OCI-LY7 (cell line): ENCODE measurements at regions not wholly inside any gene's neighbourhood (a gene's known extent, or its start where the extent isn't known, plus 50 kb on each side); places are given as distances from the start of the nearest gene placed in this dataset.

Experiments
- BruUV-seq: library from RNA; stranded (reverse); fragments of 400-500 nt; replicated peaks from 2 replicates; lab custom pipeline; 2021; lab: Mats Ljungman, UMichigan
- CTCF ChIA-PET: fragments of 300-600 bp; sonication (Branson Sonifier 250); formaldehyde crosslinking; loops from one replicate; lab custom pipeline; 2022; ENCODE audit warnings: antibody characterized with exemption; ENCODE audit not compliant: unreplicated experiment; lab: Charles Lee
- POLR2A ChIA-PET: fragments of 300-600 bp; sonication (Branson Sonifier 250); formaldehyde crosslinking; loops from one replicate; lab custom pipeline; 2022; ENCODE audit warnings: antibody characterized with exemption; lab: Charles Lee
- DNase-seq: peaks from one replicate; pipeline ENCODE4 v3.0.0-alpha.2; 2015; ENCODE audit warnings: low spot score
- H2AFZ ChIP-seq: fragments of 200-600 bp; sonication (generic), shearing (Covaris generic); 2 replicates; pipeline ENCODE4 v1.6.1; 2014; ENCODE audit warnings: mild to moderate bottlenecking, antibody characterized with exemption, low read length, moderate library complexity
- H3K27ac ChIP-seq: fragments of 200-600 bp; sonication (generic); 2 replicates; pipeline ENCODE4 v1.5.1; 2014; ENCODE audit warnings: mixed run types, low read depth, mild to moderate bottlenecking, moderate library complexity, low read length, inconsistent platforms; ENCODE audit not compliant: poor library complexity, severe bottlenecking
- H3K36me3 ChIP-seq: fragments of 200-600 bp; sonication (generic); 2 replicates; pipeline ENCODE4 v1.6.1; 2014; ENCODE audit warnings: mild to moderate bottlenecking, antibody characterized with exemption, low read length, moderate library complexity, mixed read lengths; ENCODE audit not compliant: insufficient read depth
- H3K4me1 ChIP-seq: fragments of 200-600 bp; sonication (generic); 2 replicates; pipeline ENCODE4 v1.5.1; 2014; ENCODE audit warnings: mild to moderate bottlenecking, low read length; ENCODE audit not compliant: insufficient read depth, poor library complexity, severe bottlenecking
- H3K4me2 ChIP-seq: fragments of 200-600 bp; sonication (generic); 2 replicates; pipeline ENCODE4 v1.6.1; 2014; ENCODE audit warnings: mild to moderate bottlenecking, low read length
- H3K4me3 ChIP-seq: fragments of 200-600 bp; sonication (generic); 2 replicates; pipeline ENCODE4 v1.5.1; 2014; ENCODE audit warnings: mild to moderate bottlenecking, low read depth, low read length; ENCODE audit not compliant: poor library complexity, severe bottlenecking
- H3K79me2 ChIP-seq: fragments of 200-600 bp; sonication (generic); 2 replicates; pipeline ENCODE4 v1.6.1; 2016; ENCODE audit warnings: low read depth, mild to moderate bottlenecking, low read length, moderate library complexity, mixed read lengths; ENCODE audit not compliant: insufficient read depth
- H3K9me2 ChIP-seq: fragments of 200-600 bp; sonication (generic); 2 replicates; pipeline ENCODE4 v1.6.1; 2016; ENCODE audit warnings: mild to moderate bottlenecking, low read length, mixed read lengths; ENCODE audit not compliant: insufficient read depth
- H3K9me3 ChIP-seq: fragments of 200-600 bp; sonication (generic); 2 replicates; pipeline ENCODE4 v1.6.1; 2014; ENCODE audit warnings: mild to moderate bottlenecking, mixed run types, low read length, mixed read lengths
- H4K20me1 ChIP-seq: fragments of 200-600 bp; sonication (generic); 2 replicates; pipeline ENCODE4 v1.6.1; 2014; ENCODE audit warnings: mild to moderate bottlenecking, antibody characterized with exemption, low read length, moderate library complexity, mixed read lengths; ENCODE audit not compliant: insufficient read depth
- EZH2phosphoT487 ChIP-seq: fragments of 200-600 bp; sonication (generic); IDR thresholded peaks from 2 replicates; pipeline ENCODE4 v1.6.1; 2018; ENCODE audit warnings: low read depth, borderline replicate concordance, mild to moderate bottlenecking, mixed run types, antibody characterized with exemption, low read length, moderate library complexity, mixed read lengths
- intact Hi-C: fragments of 100-400 bp; cut with micrococcal nuclease; formaldehyde crosslinking; loops from one replicate; pipeline ENCODE4 v1.10.0; 2022; ENCODE audit not compliant: unreplicated experiment
- TF ChIP-seq, protein P1 (sequence below): fragments of 200-600 bp; sonication (generic); conservative IDR thresholded peaks from 2 replicates; pipeline ENCODE4 v1.5.1; 2014; ENCODE audit warnings: mild to moderate bottlenecking, antibody characterized with exemption, low read length, moderate library complexity, mixed read lengths

DNA sequence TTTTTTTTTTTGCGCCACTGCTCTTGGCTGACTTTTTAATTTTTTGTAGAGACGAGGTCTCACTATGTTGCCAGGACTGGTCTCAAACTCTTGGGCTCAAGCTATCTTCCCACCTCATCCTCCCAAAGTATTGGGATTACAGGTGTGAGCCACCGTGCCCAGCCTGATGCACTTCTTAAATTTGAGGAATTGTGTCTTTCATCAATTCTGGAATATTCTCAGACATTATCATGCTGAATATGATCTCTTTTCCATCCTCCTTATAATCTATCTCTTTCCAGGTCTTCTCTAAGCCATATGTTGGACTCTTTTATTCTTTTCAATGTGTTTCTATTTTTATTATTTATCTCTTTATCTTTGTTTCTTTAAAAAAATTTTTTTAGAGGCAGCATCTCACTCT is 196.2 kb upstream of the IER5L start:
- Histone ChIP-seq H3K4me1 (peaks cover 6% of the 10 kb centered on the region), H3K27ac (no peak overlapping the region), H3K4me2 (no peak overlapping the region), H3K4me3 (no peak overlapping the region), H3K79me2 (no peaks in the 10 kb centered on the region), H4K20me1 (no peaks in the 10 kb centered on the region), H2AFZ (no peak overlapping the region), H3K36me3 (no peaks in the 10 kb centered on the region), H3K9me3 (0 out of 2 replicates have a peak, but pooled peaks cover 10% of the 10 kb centered on the region), H3K9me2 (no peaks in the 10 kb centered on the region)
- no TSS peak for BruUV-seq
- CTCF ChIA-PET = no interaction called here
- POLR2A ChIA-PET = no interaction called here
- DNase-seq = no peak
- TF ChIP-seq, protein P1, sequence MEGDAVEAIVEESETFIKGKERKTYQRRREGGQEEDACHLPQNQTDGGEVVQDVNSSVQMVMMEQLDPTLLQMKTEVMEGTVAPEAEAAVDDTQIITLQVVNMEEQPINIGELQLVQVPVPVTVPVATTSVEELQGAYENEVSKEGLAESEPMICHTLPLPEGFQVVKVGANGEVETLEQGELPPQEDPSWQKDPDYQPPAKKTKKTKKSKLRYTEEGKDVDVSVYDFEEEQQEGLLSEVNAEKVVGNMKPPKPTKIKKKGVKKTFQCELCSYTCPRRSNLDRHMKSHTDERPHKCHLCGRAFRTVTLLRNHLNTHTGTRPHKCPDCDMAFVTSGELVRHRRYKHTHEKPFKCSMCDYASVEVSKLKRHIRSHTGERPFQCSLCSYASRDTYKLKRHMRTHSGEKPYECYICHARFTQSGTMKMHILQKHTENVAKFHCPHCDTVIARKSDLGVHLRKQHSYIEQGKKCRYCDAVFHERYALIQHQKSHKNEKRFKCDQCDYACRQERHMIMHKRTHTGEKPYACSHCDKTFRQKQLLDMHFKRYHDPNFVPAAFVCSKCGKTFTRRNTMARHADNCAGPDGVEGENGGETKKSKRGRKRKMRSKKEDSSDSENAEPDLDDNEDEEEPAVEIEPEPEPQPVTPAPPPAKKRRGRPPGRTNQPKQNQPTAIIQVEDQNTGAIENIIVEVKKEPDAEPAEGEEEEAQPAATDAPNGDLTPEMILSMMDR = no peak
- TF ChIP-seq EZH2phosphoT487 = no peak
- intact Hi-C loops = no loop called here

DNA sequence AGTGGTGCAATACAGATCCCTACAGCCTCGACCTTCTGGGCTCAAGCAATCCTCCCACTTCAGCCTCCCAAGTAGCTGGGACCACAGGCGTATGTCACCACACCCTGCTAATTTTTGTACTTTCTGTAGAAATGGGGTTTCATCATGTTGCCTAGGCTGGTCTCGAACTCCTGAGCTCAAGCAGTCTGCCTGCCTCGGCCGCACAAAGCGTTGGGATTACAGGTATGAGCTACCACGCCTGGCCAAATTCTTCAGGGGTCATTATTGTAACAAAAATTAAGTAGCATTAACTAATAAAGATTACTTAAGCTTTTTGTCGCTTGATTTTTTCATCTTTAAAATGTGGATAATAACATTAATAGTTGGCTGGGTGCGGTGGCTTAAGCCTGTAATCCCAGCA is 195.3 kb upstream of the IER5L start:
- BruUV-seq = no TSS peak
- CTCF ChIA-PET = interaction anchor here (0.5 kb wide), 1 partner anchor 152 kb away, joined by 8 read pairs; no protein-coding TSS in a partner anchor
- Histone ChIP-seq H3K27ac (no peak overlapping the region), H2AFZ (no peak overlapping the region), H3K9me3 (0 out of 2 replicates have a peak, but pooled peaks cover 10% of the 10 kb centered on the region), H3K4me3 (no peak overlapping the region), H4K20me1 (no peaks in the 10 kb centered on the region), H3K79me2 (no peaks in the 10 kb centered on the region), H3K4me1 (peaks cover 6% of the 10 kb centered on the region), H3K4me2 (no peak overlapping the region), H3K36me3 (no peaks in the 10 kb centered on the region), H3K9me2 (no peaks in the 10 kb centered on the region)
- DNase-seq = no peak
- no peak for TF ChIP-seq EZH2phosphoT487
- TF ChIP-seq, protein P1 = no peak
- POLR2A ChIA-PET = no interaction called here
- intact Hi-C loops = no loop called here

DNA sequence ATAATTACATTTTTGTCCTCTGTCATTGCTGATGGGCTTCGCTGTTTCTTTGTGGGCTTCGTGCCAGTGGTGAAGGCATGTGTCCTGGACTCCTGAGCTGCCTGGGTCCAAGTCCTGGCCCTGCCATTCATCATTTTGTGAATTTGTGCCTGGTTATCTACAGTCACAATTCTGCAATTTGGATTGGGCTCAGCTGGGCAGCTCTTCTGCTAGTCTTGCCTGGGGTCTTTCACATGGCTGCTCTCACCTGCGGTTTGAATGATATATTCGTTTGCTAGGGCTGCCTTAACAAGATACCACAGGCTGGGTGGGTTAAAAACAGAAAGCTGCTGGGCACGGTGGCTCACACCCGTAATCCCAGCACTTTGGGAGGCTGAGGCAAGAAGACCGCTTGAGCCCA is 192.7 kb upstream of the IER5L start:
- no peak for TF ChIP-seq EZH2phosphoT487
- TF ChIP-seq, protein P1 = no peak
- Histone ChIP-seq H4K20me1 (no peaks in the 10 kb centered on the region), H3K4me1 (peaks cover 6% of the 10 kb centered on the region), H3K9me2 (no peaks in the 10 kb centered on the region), H3K4me2 (no peak overlapping the region), H3K9me3 (0 out of 2 replicates have a peak, but pooled peaks cover 10% of the 10 kb centered on the region), H3K36me3 (no peaks in the 10 kb centered on the region), H3K79me2 (no peaks in the 10 kb centered on the region), H3K27ac (no peak overlapping the region), H3K4me3 (no peak overlapping the region), H2AFZ (no peak overlapping the region)
- intact Hi-C loops = no loop called here
- no peak for DNase-seq
- ChIA-PET CTCF (no interaction called here), POLR2A (interaction anchor here (0.6 kb wide), 1 partner anchor 473 kb away, joined by 3 read pairs; no protein-coding TSS in a partner anchor)
- BruUV-seq = no TSS peak
